ENCODE measurements at regions not wholly inside any gene's neighbourhood (a gene's known extent, or its start where the extent isn't known, plus 50 kb on each side); places are given as distances from the start of the nearest gene placed in this dataset.

- in situ Hi-C loops (cut with HindIII; ENCODE audit: low pct_unique_long_range_greater_than_20kb, low sequenced_read_pairs): no loop called here
- DNase-seq (ENCODE audit: low read depth in 1 of 2, low spot score in 1 of 2): peak; percentile 16 to 78
- TF ChIP-seq JUND (IDR thresholded peaks at IDR 0.05; ENCODE audit: low read depth): no peak
These were observed 155.5 kb upstream of the STARD13 start for GRCh38 chr13:33441015-33441414.

- no peak for TF ChIP-seq JUND (IDR thresholded peaks at IDR 0.05; ENCODE audit: low read depth)
- DNase-seq (ENCODE audit: low read depth in 1 of 2, low spot score in 1 of 2): peak in 1 of 2 experiments; percentile 79
- in situ Hi-C loops (cut with HindIII; ENCODE audit: low pct_unique_long_range_greater_than_20kb, low sequenced_read_pairs): no loop called here
These were observed 159.5 kb upstream of the STARD13 start for GRCh38 chr13:33445024-33445423.

- no peak for TF ChIP-seq JUND (IDR thresholded peaks at IDR 0.05; ENCODE audit: low read depth)
- in situ Hi-C loops (cut with HindIII; ENCODE audit: low pct_unique_long_range_greater_than_20kb, low sequenced_read_pairs): no loop called here
- DNase-seq (ENCODE audit: low read depth in 1 of 2, low spot score in 1 of 2): peak in 1 of 2 experiments; percentile 94
These were observed 159.9 kb upstream of the STARD13 start for GRCh38 chr13:33445476-33445875.

GRCh38 chr13:33446821-33447725 lies 161.5 kb upstream of the STARD13 start:
- in situ Hi-C loops (cut with HindIII; ENCODE audit: low pct_unique_long_range_greater_than_20kb, low sequenced_read_pairs): no loop called here
- TF ChIP-seq JUND (IDR thresholded peaks at IDR 0.05; ENCODE audit: low read depth): peak; percentile 25; the same call in 1 of the 2 replicates
- peak; percentile 20 to 95 for DNase-seq (ENCODE audit: low read depth in 1 of 2, low spot score in 1 of 2)

GRCh38 chr13:33448889-33449288 lies 163.3 kb upstream of the STARD13 start:
- in situ Hi-C loops (cut with HindIII; ENCODE audit: low pct_unique_long_range_greater_than_20kb, low sequenced_read_pairs): no loop called here
- TF ChIP-seq JUND (IDR thresholded peaks at IDR 0.05; ENCODE audit: low read depth): no peak
- DNase-seq (ENCODE audit: low read depth in 1 of 2, low spot score in 1 of 2): no peak

- TF ChIP-seq JUND (IDR thresholded peaks at IDR 0.05; ENCODE audit: low read depth): no peak
- DNase-seq (ENCODE audit: low read depth in 1 of 2, low spot score in 1 of 2): peak in 1 of 2 experiments; percentile 47
- in situ Hi-C loops (cut with HindIII; ENCODE audit: low pct_unique_long_range_greater_than_20kb, low sequenced_read_pairs): no loop called here
These were observed 165.6 kb upstream of the STARD13 start for GRCh38 chr13:33450956-33451709.

- in situ Hi-C loops (cut with HindIII; ENCODE audit: low pct_unique_long_range_greater_than_20kb, low sequenced_read_pairs): no loop called here
- TF ChIP-seq JUND (IDR thresholded peaks at IDR 0.05; ENCODE audit: low read depth): no peak
- DNase-seq (ENCODE audit: low read depth in 1 of 2, low spot score in 1 of 2): peak in 1 of 2 experiments; percentile 94
These were observed 167.4 kb upstream of the STARD13 start for GRCh38 chr13:33452873-33453517.

- DNase-seq (ENCODE audit: low read depth in 1 of 2, low spot score in 1 of 2): peak in 1 of 2 experiments; percentile 61
- in situ Hi-C loops (cut with HindIII; ENCODE audit: low pct_unique_long_range_greater_than_20kb, low sequenced_read_pairs): no loop called here
- no peak for TF ChIP-seq JUND (IDR thresholded peaks at IDR 0.05; ENCODE audit: low read depth)
These were observed 168.4 kb upstream of the STARD13 start for GRCh38 chr13:33453936-33454335.

- TF ChIP-seq JUND (IDR thresholded peaks at IDR 0.05; ENCODE audit: low read depth): no peak
- DNase-seq (ENCODE audit: low read depth in 1 of 2, low spot score in 1 of 2): no peak
- in situ Hi-C loops (cut with HindIII; ENCODE audit: low pct_unique_long_range_greater_than_20kb, low sequenced_read_pairs): no loop called here
These were observed 169.5 kb upstream of the STARD13 start for GRCh38 chr13:33454844-33455705.

- in situ Hi-C loops (cut with HindIII; ENCODE audit: low pct_unique_long_range_greater_than_20kb, low sequenced_read_pairs): no loop called here
- DNase-seq (ENCODE audit: low read depth in 1 of 2, low spot score in 1 of 2): no peak
- no peak for TF ChIP-seq JUND (IDR thresholded peaks at IDR 0.05; ENCODE audit: low read depth)
These were observed 174.1 kb upstream of the STARD13 start for GRCh38 chr13:33459702-33460101.

GRCh38 chr13:33462109-33462508 lies 176.6 kb upstream of the STARD13 start:
- no peak for DNase-seq (ENCODE audit: low read depth in 1 of 2, low spot score in 1 of 2)
- no peak for TF ChIP-seq JUND (IDR thresholded peaks at IDR 0.05; ENCODE audit: low read depth)
- in situ Hi-C loops (cut with HindIII; ENCODE audit: low pct_unique_long_range_greater_than_20kb, low sequenced_read_pairs): no loop called here

GRCh38 chr13:33464345-33464744 lies 178.8 kb upstream of the STARD13 start:
- in situ Hi-C loops (cut with HindIII; ENCODE audit: low pct_unique_long_range_greater_than_20kb, low sequenced_read_pairs): no loop called here
- no peak for DNase-seq (ENCODE audit: low read depth in 1 of 2, low spot score in 1 of 2)
- no peak for TF ChIP-seq JUND (IDR thresholded peaks at IDR 0.05; ENCODE audit: low read depth)

Data from T47D (cell line).